Frontal cortex (tissue), 3 donors: ENCODE measurements at regions not wholly inside any gene's neighbourhood (a gene's known extent, or its start where the extent isn't known, plus 50 kb on each side); places are given as distances from the start of the nearest gene placed in this dataset.

Experiments
- DNase-seq, 2 donors: peaks; one replicate each; pipeline ENCODE4 v3.0.0; 2012; ENCODE audit warnings: low spot score in 2 of 2
- FAIRE-seq: peaks from 2 replicates; lab custom pipeline; 2012; peaks lifted over from hg19 to GRCh38; lab: Jason Lieb, UNC
- donor health status: control.
- donor health status: control.
- donor health status: control.

- DNase-seq (no peak), FAIRE-seq (no peak)
These were observed 60.8 kb upstream of the GRPEL1 start for GRCh38 chr4:7128644-7129043.

- FAIRE-seq (no peak), DNase-seq (no peak)
These were observed 60.4 kb upstream of the GRPEL1 start for GRCh38 chr4:7128234-7128633.

- DNase-seq = no peak
- no peak for FAIRE-seq
These were observed 59.7 kb upstream of the GRPEL1 start for GRCh38 chr4:7127576-7127975.

GRCh38 chr4:7126981-7127380 lies 59.1 kb upstream of the GRPEL1 start:
- FAIRE-seq = no peak
- no peak for DNase-seq

- DNase-seq = no peak
- FAIRE-seq = no peak
These were observed 57.0 kb upstream of the GRPEL1 start for GRCh38 chr4:7124689-7125442.

- FAIRE-seq = no peak
- DNase-seq = no peak
These were observed 54.2 kb upstream of the GRPEL1 start for GRCh38 chr4:7121866-7122653.

GRCh38 chr4:7121174-7121573 lies 53.3 kb upstream of the GRPEL1 start:
- DNase-seq (no peak), FAIRE-seq (no peak)

GRCh38 chr4:7120341-7120740 lies 52.5 kb upstream of the GRPEL1 start:
- DNase-seq (no peak), FAIRE-seq (no peak)

GRCh38 chr4:7118013-7118832 lies 50.4 kb upstream of the GRPEL1 start:
- FAIRE-seq = no peak

More at GRCh38 chr4:7118013-7118832, 50.4 kb upstream of the GRPEL1 start:
- DNase-seq = no peak
